HFFc6 (cell line): ENCODE measurements at regions not wholly inside any gene's neighbourhood (a gene's known extent, or its start where the extent isn't known, plus 50 kb on each side); places are given as distances from the start of the nearest gene placed in this dataset.

ENCODE experiments used
- DNase-seq: peaks from one replicate; pipeline ENCODE4 v3.0.0-alpha.2; 2018
- H3K27ac Mint-ChIP-seq: 2 replicates; pipeline ENCODE4 v1.8.0; 2020; ENCODE audit warnings: mild to moderate bottlenecking, mixed read lengths
- H3K27me3 Mint-ChIP-seq: 2 replicates; pipeline ENCODE4 v1.8.0; 2021; ENCODE audit warnings: mild to moderate bottlenecking, moderate library complexity, mixed read lengths; ENCODE audit not compliant: insufficient read depth
- H3K36me3 Mint-ChIP-seq: 2 replicates; pipeline ENCODE4 v1.8.0; 2021; ENCODE audit warnings: low read depth, mixed read lengths
- H3K4me1 Mint-ChIP-seq: 2 replicates; pipeline ENCODE4 v1.8.0; 2020; ENCODE audit warnings: low read depth, mixed read lengths
- H3K4me3 Mint-ChIP-seq: 2 replicates; pipeline ENCODE4 v1.8.0; 2020; ENCODE audit warnings: mild to moderate bottlenecking, moderate library complexity, mixed read lengths
- H3K9me3 Mint-ChIP-seq: 2 replicates; pipeline ENCODE4 v1.8.0; 2020; ENCODE audit warnings: mild to moderate bottlenecking, mixed read lengths
- TF ChIP-seq, protein P1 (sequence below): fragments of 200-600 bp; sonication (generic); IDR thresholded peaks from 2 replicates; pipeline ENCODE4 v1.5.0; 2021; ENCODE audit warnings: antibody characterized with exemption, mild to moderate bottlenecking

DNA sequence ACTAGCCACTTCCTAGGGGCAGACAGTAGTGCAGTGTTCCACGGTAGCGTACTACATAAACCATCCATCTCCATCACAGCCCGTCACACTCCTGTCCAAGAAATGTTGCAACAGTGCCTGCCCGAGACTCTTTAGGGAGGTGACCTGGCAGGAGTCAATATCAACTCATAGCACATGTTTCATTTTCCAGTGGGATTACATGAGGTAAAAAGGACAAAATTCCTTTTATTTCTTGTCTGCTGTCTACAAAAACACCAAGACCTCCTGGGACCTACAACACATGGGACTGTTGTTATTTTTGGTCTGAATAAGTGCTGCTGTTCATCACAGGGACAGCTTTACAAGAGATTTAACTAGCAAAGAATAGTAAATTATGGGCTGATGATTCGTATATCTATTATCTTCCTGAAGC, 99.9 kb downstream of the MPP7 start:
- DNase-seq: peak; percentile 46
- no peak overlapping the region for H3K4me3 Mint-ChIP-seq
- no peak overlapping the region; the same call in 1 of the 2 replicates for H3K27ac Mint-ChIP-seq
- no peaks in the 10 kb centered on the region; the same call in 1 of the 2 replicates for H3K9me3 Mint-ChIP-seq
- peaks cover under 1% of the 10 kb centered on the region; the same call in 1 of the 2 replicates for H3K36me3 Mint-ChIP-seq
- H3K4me1 Mint-ChIP-seq: peaks cover 34% of the 10 kb centered on the region
- TF ChIP-seq, protein P1, sequence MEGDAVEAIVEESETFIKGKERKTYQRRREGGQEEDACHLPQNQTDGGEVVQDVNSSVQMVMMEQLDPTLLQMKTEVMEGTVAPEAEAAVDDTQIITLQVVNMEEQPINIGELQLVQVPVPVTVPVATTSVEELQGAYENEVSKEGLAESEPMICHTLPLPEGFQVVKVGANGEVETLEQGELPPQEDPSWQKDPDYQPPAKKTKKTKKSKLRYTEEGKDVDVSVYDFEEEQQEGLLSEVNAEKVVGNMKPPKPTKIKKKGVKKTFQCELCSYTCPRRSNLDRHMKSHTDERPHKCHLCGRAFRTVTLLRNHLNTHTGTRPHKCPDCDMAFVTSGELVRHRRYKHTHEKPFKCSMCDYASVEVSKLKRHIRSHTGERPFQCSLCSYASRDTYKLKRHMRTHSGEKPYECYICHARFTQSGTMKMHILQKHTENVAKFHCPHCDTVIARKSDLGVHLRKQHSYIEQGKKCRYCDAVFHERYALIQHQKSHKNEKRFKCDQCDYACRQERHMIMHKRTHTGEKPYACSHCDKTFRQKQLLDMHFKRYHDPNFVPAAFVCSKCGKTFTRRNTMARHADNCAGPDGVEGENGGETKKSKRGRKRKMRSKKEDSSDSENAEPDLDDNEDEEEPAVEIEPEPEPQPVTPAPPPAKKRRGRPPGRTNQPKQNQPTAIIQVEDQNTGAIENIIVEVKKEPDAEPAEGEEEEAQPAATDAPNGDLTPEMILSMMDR: no peak
- H3K27me3 Mint-ChIP-seq: no peaks in the 10 kb centered on the region; the same call in 1 of the 2 replicates

DNA sequence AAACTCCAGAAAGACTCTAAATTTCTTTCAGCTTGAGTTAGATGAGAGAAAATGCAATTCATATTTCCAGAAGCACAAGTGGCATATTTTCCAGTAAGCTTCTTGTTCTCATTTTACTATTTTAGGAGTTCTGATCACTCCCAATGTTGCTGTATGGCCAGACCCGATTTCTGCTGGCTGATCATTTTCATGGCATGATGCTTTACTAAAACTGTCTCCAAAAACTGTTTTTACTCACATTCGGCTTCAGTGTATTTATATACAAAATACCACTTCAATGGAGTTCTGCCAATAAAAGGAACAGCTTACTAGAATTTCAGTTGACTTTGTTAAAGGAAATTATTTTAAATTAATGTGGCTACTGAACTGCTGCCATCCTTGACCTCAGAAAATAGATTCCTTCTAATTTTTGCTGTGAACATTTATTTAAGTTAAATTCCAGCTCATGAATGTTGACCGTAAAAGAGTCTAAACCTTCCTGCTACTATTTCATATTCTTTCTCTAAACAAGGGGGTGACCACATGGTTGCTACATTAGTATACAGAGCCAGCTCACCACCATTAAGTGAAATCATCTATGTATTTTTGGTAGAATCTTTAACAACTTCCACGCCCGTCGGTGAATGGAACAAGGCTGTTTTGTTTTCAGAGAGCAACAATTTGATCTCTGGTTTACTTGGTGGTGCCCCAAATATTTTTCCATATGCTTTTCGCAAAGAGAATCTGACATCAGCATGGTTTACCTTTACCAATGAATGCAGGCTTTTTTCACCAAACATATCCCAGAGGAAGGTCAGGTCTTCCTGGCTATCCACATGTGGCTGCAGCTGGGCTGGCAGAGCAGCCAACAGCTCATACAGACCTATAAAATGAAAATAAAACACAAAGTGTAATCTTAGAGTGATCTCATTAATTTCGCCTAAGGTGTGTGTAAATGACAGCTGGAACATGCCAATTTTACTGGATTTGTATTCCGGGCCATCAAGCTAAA, 101.2 kb downstream of the MPP7 start:
- Mint-ChIP-seq H3K4me3 (no peak overlapping the region; the same call in 1 of the 2 replicates), H3K4me1 (peaks cover 34% of the 10 kb centered on the region), H3K27me3 (peaks cover under 1% of the 10 kb centered on the region; the same call in 1 of the 2 replicates), H3K36me3 (no peaks in the 10 kb centered on the region), H3K9me3 (no peaks in the 10 kb centered on the region; the same call in 1 of the 2 replicates), H3K27ac (no peak overlapping the region; the same call in 1 of the 2 replicates)
- DNase-seq: no peak
- TF ChIP-seq, protein P1: no peak

DNA sequence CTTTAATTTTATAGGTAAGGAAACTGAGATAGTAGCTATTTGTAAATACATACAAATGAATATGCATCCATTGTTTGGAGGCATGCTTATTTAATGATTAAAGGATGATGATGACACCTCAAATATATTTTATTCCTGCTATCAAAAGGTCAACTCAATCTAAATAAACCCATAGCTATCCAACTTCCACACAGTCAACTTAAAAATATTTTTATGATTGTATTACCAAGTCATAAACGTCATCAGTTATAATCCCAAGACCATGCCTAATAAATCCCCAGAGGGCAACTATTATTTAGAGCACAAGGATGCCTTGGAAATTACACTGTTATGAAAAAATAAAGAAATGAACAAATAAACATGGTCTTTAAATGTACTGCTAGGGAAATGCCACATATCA, 102.1 kb downstream of the MPP7 start:
- Mint-ChIP-seq H3K27ac (no peak overlapping the region; the same call in 1 of the 2 replicates), H3K9me3 (no peaks in the 10 kb centered on the region; the same call in 1 of the 2 replicates), H3K36me3 (no peaks in the 10 kb centered on the region), H3K4me1 (peaks cover 34% of the 10 kb centered on the region), H3K4me3 (no peak overlapping the region), H3K27me3 (peaks cover 3% of the 10 kb centered on the region; the same call in 1 of the 2 replicates)
- DNase-seq: peak; percentile 30
- TF ChIP-seq, protein P1: no peak

DNA sequence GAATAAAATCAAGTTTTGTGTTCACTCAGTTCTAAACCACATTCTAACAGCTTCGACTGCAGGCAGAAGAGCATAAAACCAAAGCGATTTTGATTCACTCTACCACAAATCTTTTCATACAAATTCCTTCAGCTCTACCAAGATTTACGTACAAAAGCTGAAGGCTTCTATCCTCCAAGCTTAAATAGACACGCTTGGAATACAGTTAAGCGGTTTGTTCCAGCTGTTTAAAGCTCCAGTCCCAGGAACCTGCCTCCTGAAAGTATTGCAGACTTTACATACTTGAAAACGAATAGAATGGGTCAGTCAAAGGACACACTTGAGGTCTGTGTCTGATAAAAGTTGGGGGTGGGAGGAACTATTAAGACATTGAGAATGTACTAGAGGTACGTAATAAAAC, 102.9 kb downstream of the MPP7 start:
- TF ChIP-seq, protein P1: no peak
- Mint-ChIP-seq H3K4me3 (no peak overlapping the region), H3K36me3 (no peaks in the 10 kb centered on the region), H3K4me1 (peaks cover 34% of the 10 kb centered on the region), H3K27ac (no peak overlapping the region), H3K9me3 (no peaks in the 10 kb centered on the region), H3K27me3 (peaks cover 3% of the 10 kb centered on the region; the same call in 1 of the 2 replicates)
- DNase-seq: no peak

DNA sequence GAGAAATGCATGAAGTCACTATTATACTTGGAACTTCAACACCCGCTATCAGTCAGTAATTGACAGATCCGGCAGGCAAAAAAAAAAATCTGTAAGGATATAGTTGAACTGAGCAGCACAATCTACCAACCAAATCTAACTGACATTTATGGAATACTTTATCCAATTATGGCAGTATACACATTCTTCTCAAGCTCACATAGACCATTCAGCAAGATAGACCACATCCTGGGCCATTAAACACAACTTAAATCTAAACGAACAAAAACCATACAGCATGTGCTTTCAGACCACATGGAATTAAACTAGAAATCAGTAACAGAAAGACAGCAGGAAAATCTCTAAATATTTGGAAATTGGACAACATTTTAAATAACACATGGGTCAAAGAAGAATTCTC, 112.7 kb downstream of the MPP7 start:
- peaks cover 12% of the 10 kb centered on the region for H3K27me3 Mint-ChIP-seq
- H3K4me3 Mint-ChIP-seq: no peak overlapping the region
- H3K4me1 Mint-ChIP-seq: no peaks in the 10 kb centered on the region
- H3K36me3 Mint-ChIP-seq: no peaks in the 10 kb centered on the region
- DNase-seq: no peak
- H3K9me3 Mint-ChIP-seq: no peaks in the 10 kb centered on the region
- TF ChIP-seq, protein P1: no peak
- no peak overlapping the region for H3K27ac Mint-ChIP-seq
